SK-N-SH treated with all-trans-retinoic acid at 6 μM for 48 hours (cell line): ENCODE measurements at regions not wholly inside any gene's neighbourhood (a gene's known extent, or its start where the extent isn't known, plus 50 kb on each side); places are given as distances from the start of the nearest gene placed in this dataset.

Experiments used
- ATAC-seq: fragments of 200-7000 bp; cut with Tn5 transposase; 3 replicates; pipeline ENCODE4 v1.9.1; 2020; ENCODE audit warnings: mild to moderate bottlenecking, moderate library complexity
- BACH2 ChIP-seq: fragments of 250-450 bp; sonication (Bioruptor Pico); IDR thresholded peaks from 2 replicates; pipeline ENCODE4 v1.9.0; 2021; ENCODE audit warnings: mild to moderate bottlenecking, borderline replicate concordance
- CREB5 ChIP-seq: fragments of 250-450 bp; sonication (Bioruptor Pico); IDR thresholded peaks from 2 replicates; pipeline ENCODE4 v1.5.1; 2020; ENCODE audit warnings: low read depth, mild to moderate bottlenecking, moderate library complexity
- CSDC2 ChIP-seq: fragments of 250-450 bp; sonication (Bioruptor Pico); IDR thresholded peaks from 2 replicates; pipeline ENCODE4 v1.5.0; 2020; ENCODE audit warnings: mild to moderate bottlenecking, moderate library complexity
- CSRNP3 ChIP-seq: fragments of 250-450 bp; sonication (Bioruptor Pico); IDR thresholded peaks from 2 replicates; pipeline ENCODE4 v1.5.1; 2021; ENCODE audit warnings: mild to moderate bottlenecking, moderate library complexity
- ESRRG ChIP-seq: fragments of 250-450 bp; sonication (Bioruptor Pico); IDR thresholded peaks from 2 replicates; pipeline ENCODE4 v1.6.1; 2021; ENCODE audit warnings: mild to moderate bottlenecking
- OSR1 ChIP-seq: fragments of 250-450 bp; sonication (Bioruptor Pico); IDR thresholded peaks from 2 replicates; pipeline ENCODE4 v1.8.0; 2022; ENCODE audit warnings: moderate library complexity, mild to moderate bottlenecking, inconsistent platforms
- PATZ1 ChIP-seq: fragments of 250-450 bp; sonication (Bioruptor Pico); IDR thresholded peaks from 2 replicates; pipeline ENCODE4 v1.8.0; 2020; ENCODE audit warnings: mild to moderate bottlenecking, moderate library complexity, borderline replicate concordance
- POU6F1 ChIP-seq: fragments of 250-450 bp; sonication (Bioruptor Pico); IDR thresholded peaks from 2 replicates; pipeline ENCODE4 v1.8.0; 2021; ENCODE audit warnings: low read depth, mild to moderate bottlenecking, moderate library complexity, borderline replicate concordance
- PPARA ChIP-seq: fragments of 250-450 bp; sonication (Bioruptor Pico); IDR thresholded peaks from 2 replicates; pipeline ENCODE4 v1.5.0; 2020; ENCODE audit warnings: mild to moderate bottlenecking, borderline replicate concordance
- SNAI2 ChIP-seq: fragments of 250-450 bp; sonication (Bioruptor Pico); IDR thresholded peaks from 2 replicates; pipeline ENCODE4 v1.5.0; 2020; ENCODE audit warnings: mild to moderate bottlenecking, moderate library complexity
- TCF4 ChIP-seq: fragments of 250-450 bp; sonication (Bioruptor Pico); IDR thresholded peaks from 2 replicates; pipeline ENCODE4 v1.8.0; 2021; ENCODE audit warnings: mild to moderate bottlenecking, moderate library complexity, borderline replicate concordance
- TSHZ2 ChIP-seq: fragments of 250-450 bp; sonication (Bioruptor Pico); IDR thresholded peaks from 2 replicates; pipeline ENCODE4 v1.5.0; 2020; ENCODE audit warnings: mild to moderate bottlenecking, moderate library complexity
- ZC3H10 ChIP-seq: fragments of 250-450 bp; sonication (Bioruptor Pico); IDR thresholded peaks from 2 replicates; pipeline ENCODE4 v1.5.1; 2021; ENCODE audit warnings: mild to moderate bottlenecking, moderate library complexity
- ZFP3 ChIP-seq: fragments of 250-450 bp; sonication (Bioruptor Pico); IDR thresholded peaks from 2 replicates; pipeline ENCODE4 v1.5.0; 2020; ENCODE audit warnings: mild to moderate bottlenecking, moderate library complexity
- ZFP30 ChIP-seq: fragments of 450-650 bp; formaldehyde crosslinking; IDR thresholded peaks from 2 replicates; pipeline ENCODE4 v1.5.0; 2022; ENCODE audit warnings: mild to moderate bottlenecking, moderate library complexity
- ZNF565 ChIP-seq: fragments of 450-650 bp; formaldehyde crosslinking; conservative IDR thresholded peaks from 2 replicates; pipeline ENCODE4 v1.5.0; 2020; ENCODE audit warnings: low read depth, mild to moderate bottlenecking, moderate library complexity
- ZNF70 ChIP-seq: fragments of 450-650 bp; formaldehyde crosslinking; IDR thresholded peaks from 2 replicates; pipeline ENCODE4 v1.5.0; 2020; ENCODE audit warnings: mild to moderate bottlenecking, moderate library complexity
- ZNF8 ChIP-seq: fragments of 450-650 bp; formaldehyde crosslinking; IDR thresholded peaks from 2 replicates; pipeline ENCODE4 v1.5.0; 2020; ENCODE audit warnings: mild to moderate bottlenecking, moderate library complexity

GRCh38 chr2:207395535-207396251, 134.1 kb upstream of the CREB1 start:
- TF ChIP-seq SNAI2 (no peak), BACH2 (CRISPR knock-in tag) (no peak), ESRRG (CRISPR knock-in tag) (no peak), TSHZ2 (CRISPR knock-in tag) (no peak), CREB5 (CRISPR knock-in tag) (no peak), ZFP30 (no peak), ZNF70 (CRISPR knock-in tag) (no peak), TCF4 (CRISPR knock-in tag) (no peak), CSDC2 (CRISPR knock-in tag) (no peak)
- TF ChIP-seq, all 23 proteins: peak for 0
- ATAC-seq: no peak

- no peak for ATAC-seq
Measured at GRCh38 chr2:207397917-207398655, 131.7 kb upstream of the CREB1 start.

More at GRCh38 chr2:207397917-207398655, 131.7 kb upstream of the CREB1 start:
- no peak for TF ChIP-seq PATZ1
- TF ChIP-seq POU6F1: no peak
- TF ChIP-seq TCF4 (CRISPR knock-in tag): no peak
- TF ChIP-seq SNAI2: no peak
- no peak for TF ChIP-seq ZFP30
- TF ChIP-seq ZNF8 (CRISPR knock-in tag): no peak
- TF ChIP-seq ZC3H10 (CRISPR knock-in tag): no peak
- no peak for TF ChIP-seq OSR1 (CRISPR knock-in tag)
- TF ChIP-seq PPARA (CRISPR knock-in tag): no peak
- TF ChIP-seq ZNF565 (CRISPR knock-in tag): no peak
- TF ChIP-seq TSHZ2 (CRISPR knock-in tag): no peak
- no peak for TF ChIP-seq ESRRG (CRISPR knock-in tag)
- TF ChIP-seq BACH2 (CRISPR knock-in tag): no peak
- TF ChIP-seq CSRNP3 (CRISPR knock-in tag): no peak
- no peak for TF ChIP-seq ZFP3 (CRISPR knock-in tag)
- no peak for TF ChIP-seq CSDC2 (CRISPR knock-in tag)
- TF ChIP-seq ZNF70 (CRISPR knock-in tag): no peak
